Caco-2 (cell line): ENCODE measurements at regions not wholly inside any gene's neighbourhood (a gene's known extent, or its start where the extent isn't known, plus 50 kb on each side); places are given as distances from the start of the nearest gene placed in this dataset.

ENCODE experiments used
- BruUV-seq: library from RNA; stranded (reverse); fragments of 400-500 nt; replicated peaks from 2 replicates; lab custom pipeline; 2021; lab: Mats Ljungman, UMichigan
- CTCF ChIA-PET: fragments of 300-600 bp; sonication (Branson Sonifier 250); formaldehyde crosslinking; loops from one replicate; lab custom pipeline; 2022; ENCODE audit warnings: antibody characterized with exemption; lab: Charles Lee
- POLR2A ChIA-PET: fragments of 300-600 bp; sonication (Branson Sonifier 250); formaldehyde crosslinking; loops from one replicate; lab custom pipeline; 2022; ENCODE audit warnings: antibody characterized with exemption; lab: Charles Lee
- DNase-seq, 2 experiments: peaks; one replicate each; pipeline versions ENCODE4 v3.0.0 to v3.0.0-alpha.2; 2020 to 2022
- H3K27me3 ChIP-seq: replicated peaks from 2 replicates; pipeline ENCODE4 v1.6.0; 2011; ENCODE audit warnings: low read length; ENCODE audit not compliant: control insufficient read depth, insufficient read depth
- H3K36me3 ChIP-seq: 2 replicates; pipeline ENCODE4 v1.5.1; 2011; ENCODE audit warnings: low read length; ENCODE audit not compliant: control insufficient read depth, insufficient read depth
- H3K4me1 ChIP-seq: fragments of 250-450 bp; sonication (Bioruptor Pico); 2 replicates; pipeline ENCODE4 v1.5.1; 2020; ENCODE audit warnings: mild to moderate bottlenecking
- H3K4me3 ChIP-seq: 2 replicates; pipeline ENCODE4 v1.5.1; 2011; ENCODE audit warnings: low read depth, mild to moderate bottlenecking, control low read depth, low read length
- H3K9me3 ChIP-seq: fragments of 250-450 bp; sonication (Bioruptor Pico); 2 replicates; pipeline ENCODE4 v1.5.1; 2020; ENCODE audit warnings: mild to moderate bottlenecking, moderate library complexity
- H3K27ac Mint-ChIP-seq: one replicate; pipeline ENCODE4 v1.8.0; 2022; ENCODE audit warnings: mixed read lengths; ENCODE audit not compliant: unreplicated experiment
- H3K27me3 Mint-ChIP-seq: one replicate; pipeline ENCODE4 v1.8.0; 2022; ENCODE audit warnings: mixed read lengths; ENCODE audit not compliant: insufficient read depth, unreplicated experiment
- H3K36me3 Mint-ChIP-seq: one replicate; pipeline ENCODE4 v1.8.0; 2022; ENCODE audit warnings: mild to moderate bottlenecking, mixed read lengths; ENCODE audit not compliant: insufficient read depth, unreplicated experiment
- H3K4me1 Mint-ChIP-seq: one replicate; pipeline ENCODE4 v1.8.0; 2022; ENCODE audit warnings: low read depth, mixed read lengths; ENCODE audit not compliant: unreplicated experiment
- H3K4me3 Mint-ChIP-seq: one replicate; pipeline ENCODE4 v1.8.0; 2022; ENCODE audit warnings: mild to moderate bottlenecking, moderate library complexity, mixed read lengths; ENCODE audit not compliant: unreplicated experiment
- H3K9me3 Mint-ChIP-seq: one replicate; pipeline ENCODE4 v1.8.0; 2022; ENCODE audit warnings: mixed read lengths; ENCODE audit not compliant: unreplicated experiment
- intact Hi-C: fragments of 100-400 bp; cut with micrococcal nuclease; formaldehyde crosslinking; loops from one replicate; pipeline ENCODE4 v1.10.0; 2022; ENCODE audit not compliant: unreplicated experiment
- TF ChIP-seq, protein P1 (sequence below), 2 experiments: fragments of 200-600 bp in 1 of 2; IDR thresholded peaks; 1 replicate in 1 of 2; 2 replicates in 1 of 2; pipeline versions ENCODE4 v1.5.1 to v1.8.0; 2011 to 2022; ENCODE audit warnings: antibody characterized with exemption in 1 of 2, control low read depth in 1 of 2, inconsistent platforms in 1 of 2, low read depth in 1 of 2, low read length in 1 of 2, mild to moderate bottlenecking in 1 of 2, moderate library complexity in 1 of 2; ENCODE audit not compliant: insufficient read depth in 1 of 2, severe bottlenecking in 1 of 2, unreplicated experiment in 1 of 2

- no peak overlapping the region for H3K4me3 ChIP-seq
- Mint-ChIP-seq H3K36me3 (no peaks in the 10 kb centered on the region), H3K4me1 (no peaks in the 10 kb centered on the region), H3K27me3 (no peaks in the 10 kb centered on the region), H3K4me3 (no peak overlapping the region), H3K9me3 (peaks cover 62% of the 10 kb centered on the region), H3K27ac (no peak overlapping the region)
- POLR2A ChIA-PET = no interaction called here
- TF ChIP-seq, protein P1, sequence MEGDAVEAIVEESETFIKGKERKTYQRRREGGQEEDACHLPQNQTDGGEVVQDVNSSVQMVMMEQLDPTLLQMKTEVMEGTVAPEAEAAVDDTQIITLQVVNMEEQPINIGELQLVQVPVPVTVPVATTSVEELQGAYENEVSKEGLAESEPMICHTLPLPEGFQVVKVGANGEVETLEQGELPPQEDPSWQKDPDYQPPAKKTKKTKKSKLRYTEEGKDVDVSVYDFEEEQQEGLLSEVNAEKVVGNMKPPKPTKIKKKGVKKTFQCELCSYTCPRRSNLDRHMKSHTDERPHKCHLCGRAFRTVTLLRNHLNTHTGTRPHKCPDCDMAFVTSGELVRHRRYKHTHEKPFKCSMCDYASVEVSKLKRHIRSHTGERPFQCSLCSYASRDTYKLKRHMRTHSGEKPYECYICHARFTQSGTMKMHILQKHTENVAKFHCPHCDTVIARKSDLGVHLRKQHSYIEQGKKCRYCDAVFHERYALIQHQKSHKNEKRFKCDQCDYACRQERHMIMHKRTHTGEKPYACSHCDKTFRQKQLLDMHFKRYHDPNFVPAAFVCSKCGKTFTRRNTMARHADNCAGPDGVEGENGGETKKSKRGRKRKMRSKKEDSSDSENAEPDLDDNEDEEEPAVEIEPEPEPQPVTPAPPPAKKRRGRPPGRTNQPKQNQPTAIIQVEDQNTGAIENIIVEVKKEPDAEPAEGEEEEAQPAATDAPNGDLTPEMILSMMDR (IDR thresholded peaks at IDR 0.05; ENCODE audit: insufficient read depth in 1 of 2, low read depth in 1 of 2, low read length in 1 of 2, severe bottlenecking in 1 of 2, unreplicated experiment in 1 of 2) = no peak
- no TSS peak for BruUV-seq
- H3K9me3 ChIP-seq = peaks cover 5% of the 10 kb centered on the region
- intact Hi-C loops = no loop called here
- no peaks in the 10 kb centered on the region for H3K27me3 ChIP-seq
- H3K36me3 ChIP-seq = no peaks in the 10 kb centered on the region
- DNase-seq = no peak
- CTCF ChIA-PET = no interaction called here
- no peaks in the 10 kb centered on the region for H3K4me1 ChIP-seq
Observed at GRCh38 chr10:130395248-130395936, 259.2 kb downstream of the GLRX3 start.

DNA sequence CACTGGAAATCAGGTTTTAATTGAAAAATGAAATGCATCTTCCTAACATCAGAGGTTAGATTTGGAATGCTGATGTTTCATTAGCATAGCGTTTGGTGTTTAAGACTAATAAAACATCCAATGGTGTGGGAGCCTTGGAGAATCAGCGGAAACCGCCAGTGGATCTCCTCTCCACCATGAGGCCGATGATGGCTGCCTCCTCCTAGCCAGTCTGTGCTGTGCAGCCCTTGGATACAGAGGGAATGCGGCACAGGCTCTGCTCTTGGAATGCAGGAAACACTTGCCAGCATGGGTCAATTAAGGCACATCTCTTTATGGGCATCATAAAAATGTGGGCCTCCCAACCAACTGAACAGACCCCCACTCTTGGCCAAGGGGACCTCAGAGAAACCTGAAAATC, 259.9 kb downstream of the GLRX3 start:
- Histone ChIP-seq H3K36me3 (no peaks in the 10 kb centered on the region), H3K4me1 (no peaks in the 10 kb centered on the region), H3K27me3 (no peaks in the 10 kb centered on the region), H3K9me3 (peaks cover 5% of the 10 kb centered on the region), H3K4me3 (no peak overlapping the region)
- no TSS peak for BruUV-seq
- H3K36me3 Mint-ChIP-seq = no peaks in the 10 kb centered on the region
- no peak overlapping the region for H3K4me3 Mint-ChIP-seq
- intact Hi-C loops = no loop called here
- H3K4me1 Mint-ChIP-seq = no peaks in the 10 kb centered on the region
- no peak overlapping the region for H3K27ac Mint-ChIP-seq
- ChIA-PET POLR2A (no interaction called here), CTCF (no interaction called here)
- no peak for DNase-seq
- TF ChIP-seq, protein P1 (IDR thresholded peaks at IDR 0.05; ENCODE audit: insufficient read depth in 1 of 2, low read depth in 1 of 2, low read length in 1 of 2, severe bottlenecking in 1 of 2, unreplicated experiment in 1 of 2) = no peak
- H3K9me3 Mint-ChIP-seq = peaks cover 61% of the 10 kb centered on the region
- no peaks in the 10 kb centered on the region for H3K27me3 Mint-ChIP-seq

GRCh38 chr10:130398090-130398994, 262.2 kb downstream of the GLRX3 start:
- BruUV-seq = no TSS peak
- DNase-seq = no peak
- intact Hi-C loops = no loop called here
- ChIA-PET POLR2A (no interaction called here), CTCF (no interaction called here)
- Histone ChIP-seq H3K27me3 (no peaks in the 10 kb centered on the region), H3K4me3 (no peak overlapping the region), H3K36me3 (no peaks in the 10 kb centered on the region), H3K9me3 (peaks cover 5% of the 10 kb centered on the region), H3K4me1 (no peaks in the 10 kb centered on the region)
- Mint-ChIP-seq H3K27me3 (no peaks in the 10 kb centered on the region), H3K27ac (no peak overlapping the region), H3K9me3 (peaks cover 49% of the 10 kb centered on the region), H3K4me1 (no peaks in the 10 kb centered on the region), H3K36me3 (no peaks in the 10 kb centered on the region), H3K4me3 (no peak overlapping the region)
- TF ChIP-seq, protein P1 (IDR thresholded peaks at IDR 0.05; ENCODE audit: insufficient read depth in 1 of 2, low read depth in 1 of 2, low read length in 1 of 2, severe bottlenecking in 1 of 2, unreplicated experiment in 1 of 2) = no peak
